Liver (tissue), 8 donors: ENCODE measurements at regions not wholly inside any gene's neighbourhood (a gene's known extent, or its start where the extent isn't known, plus 50 kb on each side); places are given as distances from the start of the nearest gene placed in this dataset.

Experiments used
- DNase-seq: peaks from one replicate; pipeline ENCODE4 v3.0.0-alpha.2; 2017; ENCODE audit warnings: low spot score
- H3K27ac ChIP-seq, 2 donors: one replicate each; pipeline ENCODE4 v1.7.0; 2013; ENCODE audit warnings: inconsistent platforms in 2 of 2, low read length in 2 of 2, control low read depth in 1 of 2, low read depth in 1 of 2, mild to moderate bottlenecking in 1 of 2
- H3K27me3 ChIP-seq, 4 donors: one replicate each; pipeline versions ENCODE4 v1.6.1 to v1.7.0; 2013; ENCODE audit warnings: low read length in 3 of 4, inconsistent platforms in 1 of 4, mild to moderate bottlenecking in 1 of 4, moderate library complexity in 1 of 4; ENCODE audit not compliant: control insufficient read depth in 4 of 4, insufficient read depth in 4 of 4
- H3K36me3 ChIP-seq, 4 donors: one replicate each; pipeline versions ENCODE4 v1.6.1 to v1.7.0; 2013; ENCODE audit warnings: low read length in 3 of 4, mild to moderate bottlenecking in 3 of 4, low read depth in 1 of 4, moderate library complexity in 1 of 4; ENCODE audit not compliant: control insufficient read depth in 4 of 4, insufficient read depth in 3 of 4
- H3K4me1 ChIP-seq, 4 donors: one replicate each; pipeline versions ENCODE4 v1.6.1 to v1.7.0; 2013; ENCODE audit warnings: low read length in 3 of 4, mild to moderate bottlenecking in 3 of 4, moderate library complexity in 1 of 4; ENCODE audit not compliant: control insufficient read depth in 4 of 4, insufficient read depth in 4 of 4
- H3K4me3 ChIP-seq, 3 donors: one replicate each; pipeline versions ENCODE4 v1.6.1 to v1.7.0; 2013; ENCODE audit warnings: low read length in 3 of 3, control low read depth in 1 of 3, low read depth in 1 of 3, mild to moderate bottlenecking in 1 of 3
- H3K9ac ChIP-seq, 2 donors: one replicate each; pipeline ENCODE4 v1.7.0; 2013; ENCODE audit warnings: low read length in 2 of 2, mild to moderate bottlenecking in 2 of 2, moderate library complexity in 2 of 2, control low read depth in 1 of 2, low read depth in 1 of 2
- H3K9me3 ChIP-seq, 4 donors: one replicate each; pipeline versions ENCODE4 v1.6.1 to v1.7.0; 2013; ENCODE audit warnings: low read length in 3 of 4; ENCODE audit not compliant: control insufficient read depth in 4 of 4
- ATF3 ChIP-seq: IDR thresholded peaks from 2 replicates; pipeline ENCODE4 v1.6.1; 2016; ENCODE audit warnings: antibody characterized with exemption
- EGR1 ChIP-seq, 2 donors: IDR thresholded peaks; 2 replicates each; pipeline ENCODE4 v1.6.1; 2016 to 2018; ENCODE audit warnings: antibody characterized with exemption in 2 of 2, low read depth in 2 of 2
- FOXA1 ChIP-seq: IDR thresholded peaks from 2 replicates; pipeline ENCODE4 v1.6.1; 2016; ENCODE audit warnings: antibody characterized with exemption
- FOXA2 ChIP-seq: IDR thresholded peaks from 2 replicates; pipeline ENCODE4 v1.6.1; 2016; ENCODE audit warnings: antibody characterized with exemption
- GABPA ChIP-seq, 2 donors: IDR thresholded peaks in 1 of 2; conservative IDR thresholded peaks in 1 of 2; 2 replicates each; pipeline ENCODE4 v1.6.1; 2016; ENCODE audit warnings: antibody characterized with exemption in 2 of 2, mild to moderate bottlenecking in 1 of 2, moderate library complexity in 1 of 2
- HNF4A ChIP-seq, 2 donors: conservative IDR thresholded peaks; 2 replicates each; pipeline ENCODE4 v1.6.1; 2016; ENCODE audit warnings: antibody characterized with exemption in 2 of 2, mild to moderate bottlenecking in 2 of 2
- HNF4G ChIP-seq: IDR thresholded peaks from 2 replicates; pipeline ENCODE4 v1.6.1; 2016; ENCODE audit warnings: antibody characterized with exemption
- JUND ChIP-seq, 2 donors: IDR thresholded peaks; 2 replicates each; pipeline ENCODE4 v1.6.1; 2016; ENCODE audit warnings: antibody characterized with exemption in 2 of 2
- MAX ChIP-seq: IDR thresholded peaks from 2 replicates; pipeline ENCODE4 v1.6.1; 2016; ENCODE audit warnings: antibody characterized with exemption
- NR2F2 ChIP-seq: IDR thresholded peaks from 2 replicates; pipeline ENCODE4 v1.6.1; 2016; ENCODE audit warnings: antibody characterized with exemption
- RAD21 ChIP-seq, 2 donors: IDR thresholded peaks; 2 replicates each; pipeline ENCODE4 v1.6.1; 2016; ENCODE audit warnings: antibody characterized with exemption in 2 of 2, mild to moderate bottlenecking in 2 of 2
- RXRA ChIP-seq, 2 donors: IDR thresholded peaks; 2 replicates each; pipeline ENCODE4 v1.6.1; 2017 to 2018; ENCODE audit warnings: antibody characterized with exemption in 2 of 2, mild to moderate bottlenecking in 1 of 2
- SP1 ChIP-seq: IDR thresholded peaks from 2 replicates; pipeline ENCODE4 v1.6.1; 2018; ENCODE audit warnings: antibody characterized with exemption, mild to moderate bottlenecking
- TAF1 ChIP-seq: conservative IDR thresholded peaks from 2 replicates; pipeline ENCODE4 v1.6.1; 2016; ENCODE audit warnings: antibody characterized with exemption, mild to moderate bottlenecking
- YY1 ChIP-seq: IDR thresholded peaks from 2 replicates; pipeline ENCODE4 v1.6.1; 2016; ENCODE audit warnings: antibody characterized with exemption, mild to moderate bottlenecking
- ZBTB33 ChIP-seq: IDR thresholded peaks from 2 replicates; pipeline ENCODE4 v1.6.1; 2016; ENCODE audit warnings: antibody characterized with exemption
- WGBS: extraction: QIAGEN DNeasy Blood & Tissue Kit; methylation state at CpG from one replicate; pipeline ENCODE4 v1.1.7; 2013; 5-methylcytosine and 5-hydroxymethylcytosine counted together
- TF ChIP-seq, protein P1 (sequence below): fragments of 150-350 bp; IDR thresholded peaks from 2 replicates; pipeline ENCODE4 v1.5.1; 2017; ENCODE audit warnings: improper control_type of control experiment, low read depth, low read length; ENCODE audit not compliant: missing input control
- TF ChIP-seq, protein P2 (sequence below): IDR thresholded peaks from 2 replicates; pipeline ENCODE4 v1.6.1; 2016; ENCODE audit warnings: antibody characterized with exemption, mild to moderate bottlenecking
- donor health status: healthy.
- donor health status: healthy.
- donor health status: healthy.
- donor health status: healthy.
- donor health status: healthy.

- DNase-seq: no peak
- Histone ChIP-seq H3K36me3 (no peaks in the 10 kb centered on the region), H3K4me1 (no peaks in the 10 kb centered on the region), H3K9ac (no peak overlapping the region), H3K27me3 (peaks cover 0 to under 1% (median 0%) of the 10 kb centered on the region in 4 donors), H3K9me3 (no peaks in the 10 kb centered on the region), H3K27ac (no peak overlapping the region), H3K4me3 (no peak overlapping the region)
- WGBS: 62% methylated on average over 3 of the region's 3 CpGs
- TF ChIP-seq JUND (IDR thresholded peaks at IDR 0.05) (no peak), HNF4G (no peak), GABPA (IDR thresholded peaks at IDR 0.05 in 1 of 2, conservative IDR thresholded peaks at IDR 0.05 in 1 of 2) (no peak), FOXA1 (no peak), EGR1 (IDR thresholded peaks at IDR 0.05; ENCODE audit: low read depth in 2 of 2) (no peak), RAD21 (IDR thresholded peaks at IDR 0.05) (no peak), NR2F2 (no peak), FOXA2 (no peak), HNF4A (conservative IDR thresholded peaks at IDR 0.05) (no peak), YY1 (no peak), ATF3 (no peak), TAF1 (no peak), MAX (no peak), SP1 (no peak), ZBTB33 (no peak), RXRA (IDR thresholded peaks at IDR 0.05) (no peak)
- TF ChIP-seq, protein P1, sequence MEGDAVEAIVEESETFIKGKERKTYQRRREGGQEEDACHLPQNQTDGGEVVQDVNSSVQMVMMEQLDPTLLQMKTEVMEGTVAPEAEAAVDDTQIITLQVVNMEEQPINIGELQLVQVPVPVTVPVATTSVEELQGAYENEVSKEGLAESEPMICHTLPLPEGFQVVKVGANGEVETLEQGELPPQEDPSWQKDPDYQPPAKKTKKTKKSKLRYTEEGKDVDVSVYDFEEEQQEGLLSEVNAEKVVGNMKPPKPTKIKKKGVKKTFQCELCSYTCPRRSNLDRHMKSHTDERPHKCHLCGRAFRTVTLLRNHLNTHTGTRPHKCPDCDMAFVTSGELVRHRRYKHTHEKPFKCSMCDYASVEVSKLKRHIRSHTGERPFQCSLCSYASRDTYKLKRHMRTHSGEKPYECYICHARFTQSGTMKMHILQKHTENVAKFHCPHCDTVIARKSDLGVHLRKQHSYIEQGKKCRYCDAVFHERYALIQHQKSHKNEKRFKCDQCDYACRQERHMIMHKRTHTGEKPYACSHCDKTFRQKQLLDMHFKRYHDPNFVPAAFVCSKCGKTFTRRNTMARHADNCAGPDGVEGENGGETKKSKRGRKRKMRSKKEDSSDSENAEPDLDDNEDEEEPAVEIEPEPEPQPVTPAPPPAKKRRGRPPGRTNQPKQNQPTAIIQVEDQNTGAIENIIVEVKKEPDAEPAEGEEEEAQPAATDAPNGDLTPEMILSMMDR: no peak
- TF ChIP-seq, protein P2, sequence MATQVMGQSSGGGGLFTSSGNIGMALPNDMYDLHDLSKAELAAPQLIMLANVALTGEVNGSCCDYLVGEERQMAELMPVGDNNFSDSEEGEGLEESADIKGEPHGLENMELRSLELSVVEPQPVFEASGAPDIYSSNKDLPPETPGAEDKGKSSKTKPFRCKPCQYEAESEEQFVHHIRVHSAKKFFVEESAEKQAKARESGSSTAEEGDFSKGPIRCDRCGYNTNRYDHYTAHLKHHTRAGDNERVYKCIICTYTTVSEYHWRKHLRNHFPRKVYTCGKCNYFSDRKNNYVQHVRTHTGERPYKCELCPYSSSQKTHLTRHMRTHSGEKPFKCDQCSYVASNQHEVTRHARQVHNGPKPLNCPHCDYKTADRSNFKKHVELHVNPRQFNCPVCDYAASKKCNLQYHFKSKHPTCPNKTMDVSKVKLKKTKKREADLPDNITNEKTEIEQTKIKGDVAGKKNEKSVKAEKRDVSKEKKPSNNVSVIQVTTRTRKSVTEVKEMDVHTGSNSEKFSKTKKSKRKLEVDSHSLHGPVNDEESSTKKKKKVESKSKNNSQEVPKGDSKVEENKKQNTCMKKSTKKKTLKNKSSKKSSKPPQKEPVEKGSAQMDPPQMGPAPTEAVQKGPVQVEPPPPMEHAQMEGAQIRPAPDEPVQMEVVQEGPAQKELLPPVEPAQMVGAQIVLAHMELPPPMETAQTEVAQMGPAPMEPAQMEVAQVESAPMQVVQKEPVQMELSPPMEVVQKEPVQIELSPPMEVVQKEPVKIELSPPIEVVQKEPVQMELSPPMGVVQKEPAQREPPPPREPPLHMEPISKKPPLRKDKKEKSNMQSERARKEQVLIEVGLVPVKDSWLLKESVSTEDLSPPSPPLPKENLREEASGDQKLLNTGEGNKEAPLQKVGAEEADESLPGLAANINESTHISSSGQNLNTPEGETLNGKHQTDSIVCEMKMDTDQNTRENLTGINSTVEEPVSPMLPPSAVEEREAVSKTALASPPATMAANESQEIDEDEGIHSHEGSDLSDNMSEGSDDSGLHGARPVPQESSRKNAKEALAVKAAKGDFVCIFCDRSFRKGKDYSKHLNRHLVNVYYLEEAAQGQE: no peak
These were observed 311.9 kb upstream of the ARGLU1 start for GRCh38 chr13:106879806-106880205.
